Activated naive CD4-positive, alpha-beta T cell treated with anti-CD3 and anti-CD28 coated beads, Interleukin-2, amount 50 U/mL, for 72 hours (primary cell): ENCODE measurements at regions not wholly inside any gene's neighbourhood (a gene's known extent, or its start where the extent isn't known, plus 50 kb on each side); places are given as distances from the start of the nearest gene placed in this dataset.

Experiments used
- ATAC-seq, 2 donors: fragments of 150-1000 bp; cut with Tn5 transposase; 2 replicates each; pipeline ENCODE4 v1.10.0; 2021; ENCODE audit warnings: mild to moderate bottlenecking in 2 of 2, moderate library complexity in 2 of 2
- DNase-seq, 2 donors: peaks; one replicate each; pipeline ENCODE4 v3.0.0; 2021 to 2022; ENCODE audit warnings: low spot score in 2 of 2
- H3K27ac Mint-ChIP-seq, 2 donors: one replicate each; pipeline ENCODE4 v1.8.0; 2022; ENCODE audit warnings: mild to moderate bottlenecking in 2 of 2, mixed read lengths in 2 of 2
- H3K36me3 Mint-ChIP-seq, 2 donors: one replicate each; pipeline ENCODE4 v1.8.0; 2022; ENCODE audit warnings: mixed read lengths in 2 of 2
- H3K9me3 Mint-ChIP-seq, 2 donors: one replicate each; pipeline ENCODE4 v1.8.0; 2022; ENCODE audit warnings: mixed read lengths in 2 of 2

DNA sequence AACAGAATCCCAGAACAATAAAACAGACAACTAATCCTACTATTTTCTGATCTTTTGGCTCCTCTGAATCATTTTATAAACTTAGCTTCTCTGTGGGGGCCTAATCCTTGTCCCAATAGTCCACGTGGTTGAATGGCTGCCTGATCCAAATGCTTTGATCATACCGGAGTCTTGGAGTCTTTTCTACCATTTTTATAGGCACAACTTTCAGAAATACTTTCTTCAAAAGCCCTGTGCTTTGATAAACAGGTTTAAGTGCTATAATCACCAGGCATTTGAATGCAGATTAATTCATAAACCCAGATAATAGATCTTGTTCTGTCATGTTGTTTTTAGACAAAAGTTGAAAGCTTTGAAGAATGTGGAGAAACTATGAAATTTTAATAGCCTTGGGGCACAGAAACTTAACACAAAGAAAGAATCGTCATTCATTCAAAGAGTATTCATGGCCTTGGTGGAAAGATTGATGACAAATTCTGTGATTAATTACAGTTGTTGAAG lies 163.7 kb downstream of the AHR start:
- Mint-ChIP-seq H3K9me3 (peaks cover 11 to 16% of the 10 kb centered on the region in 2 donors), H3K27ac (no peak overlapping the region), H3K36me3 (peaks cover 0 to 10% of the 10 kb centered on the region in 2 donors)
- no peak for ATAC-seq
- no peak for DNase-seq

DNA sequence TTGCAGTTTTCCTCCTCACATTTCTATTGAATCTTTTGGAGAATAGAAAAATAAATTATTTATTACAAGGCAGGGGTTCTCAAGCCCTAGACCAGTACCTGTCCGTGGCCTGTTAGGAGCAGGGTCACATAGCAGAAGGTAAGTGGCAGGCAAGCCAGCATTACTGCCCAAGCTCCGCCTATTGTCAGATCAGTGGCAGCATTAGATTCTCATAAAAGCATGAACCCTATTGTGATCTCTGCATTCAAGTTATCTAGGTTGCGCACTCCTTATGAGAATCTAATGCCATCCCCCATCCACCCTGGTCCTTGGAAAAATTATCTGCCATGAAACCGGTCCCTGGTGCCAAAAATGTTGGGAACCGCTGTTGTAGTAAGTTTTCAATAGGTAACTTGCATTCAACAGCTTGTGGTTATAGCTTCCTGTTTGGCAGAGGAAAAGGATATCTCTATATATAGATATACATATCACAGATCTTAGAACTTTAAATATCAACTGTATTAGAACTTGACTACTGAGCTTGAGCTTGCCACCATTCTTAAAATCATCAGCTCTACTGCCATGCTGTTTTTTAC lies 165.1 kb downstream of the AHR start:
- DNase-seq: no peak
- peaks cover 0 to under 1% of the 10 kb centered on the region in 2 donors for H3K36me3 Mint-ChIP-seq
- H3K27ac Mint-ChIP-seq: no peak overlapping the region
- H3K9me3 Mint-ChIP-seq: peaks cover under 1 to 5% of the 10 kb centered on the region in 2 donors
- ATAC-seq: no peak

DNA sequence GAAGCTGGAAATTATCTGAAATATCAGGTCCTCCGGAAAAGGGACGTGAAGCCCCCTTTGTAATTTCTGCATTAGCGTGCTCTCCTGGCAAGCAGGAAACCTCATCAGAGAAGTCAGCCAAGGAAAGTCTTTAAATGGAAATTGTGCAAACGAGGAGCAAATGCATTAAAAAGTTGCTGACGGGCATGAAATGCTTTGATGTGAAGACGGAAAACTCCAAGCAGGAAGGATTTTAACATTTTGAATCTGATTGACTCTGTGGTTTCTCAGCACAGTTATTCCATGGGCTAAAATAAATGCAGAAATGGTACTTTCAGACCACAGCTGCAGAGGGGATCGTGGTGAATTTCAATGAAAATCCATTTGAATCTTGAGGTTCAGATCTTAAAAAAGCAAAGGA lies 167.8 kb downstream of the AHR start:
- Mint-ChIP-seq H3K27ac (no peak overlapping the region), H3K36me3 (no peaks in the 10 kb centered on the region), H3K9me3 (no peaks in the 10 kb centered on the region)
- DNase-seq (no peak), ATAC-seq (no peak)

DNA sequence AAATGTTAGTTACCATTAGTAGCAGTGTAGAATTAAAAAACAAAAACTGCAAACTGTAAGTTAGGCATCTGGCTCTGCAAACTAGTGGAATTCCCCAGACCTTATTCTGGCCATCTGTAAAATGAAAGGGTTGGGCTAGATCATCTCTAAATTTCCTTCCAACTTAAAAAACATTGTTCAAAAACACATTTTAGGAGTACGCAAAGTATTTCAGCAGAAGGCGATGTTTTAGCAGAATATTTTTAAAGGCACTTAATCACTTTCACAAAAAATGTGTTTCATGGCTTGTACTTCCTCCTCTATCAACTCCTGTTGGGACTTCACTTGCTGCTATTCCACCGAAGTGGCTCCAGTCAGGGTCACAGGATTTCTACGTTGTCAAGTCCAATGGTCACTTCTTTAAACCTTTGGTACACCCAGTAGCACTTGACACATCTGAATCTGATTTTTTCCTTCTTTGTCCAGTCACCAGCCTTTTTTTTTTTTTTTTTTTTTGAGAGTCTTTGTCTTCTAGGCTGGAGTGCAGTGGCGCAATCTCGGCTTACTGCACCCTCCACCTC lies 169.0 kb downstream of the AHR start:
- no peaks in the 10 kb centered on the region for H3K36me3 Mint-ChIP-seq
- H3K9me3 Mint-ChIP-seq: no peaks in the 10 kb centered on the region
- DNase-seq: no peak
- H3K27ac Mint-ChIP-seq: no peak overlapping the region
- no peak for ATAC-seq

DNA sequence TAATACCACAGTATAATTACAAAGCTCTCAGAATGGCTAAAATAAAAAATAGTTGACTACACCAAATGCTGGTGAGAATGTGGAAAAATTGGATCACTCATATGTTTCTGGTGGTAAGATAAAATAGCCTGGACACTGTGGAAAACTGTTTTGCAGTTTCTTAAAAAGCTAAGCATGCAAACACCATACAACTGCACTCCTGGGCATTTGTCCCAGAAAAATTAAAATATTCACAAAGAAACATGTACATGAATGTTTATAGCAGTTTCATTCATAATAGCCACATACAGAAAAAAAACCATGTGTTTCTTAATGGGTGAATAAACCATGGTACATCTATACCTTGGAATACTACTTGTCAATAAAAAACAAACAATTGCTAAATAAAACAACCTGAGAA lies 172.9 kb downstream of the AHR start:
- no peaks in the 10 kb centered on the region for H3K9me3 Mint-ChIP-seq

DNA sequence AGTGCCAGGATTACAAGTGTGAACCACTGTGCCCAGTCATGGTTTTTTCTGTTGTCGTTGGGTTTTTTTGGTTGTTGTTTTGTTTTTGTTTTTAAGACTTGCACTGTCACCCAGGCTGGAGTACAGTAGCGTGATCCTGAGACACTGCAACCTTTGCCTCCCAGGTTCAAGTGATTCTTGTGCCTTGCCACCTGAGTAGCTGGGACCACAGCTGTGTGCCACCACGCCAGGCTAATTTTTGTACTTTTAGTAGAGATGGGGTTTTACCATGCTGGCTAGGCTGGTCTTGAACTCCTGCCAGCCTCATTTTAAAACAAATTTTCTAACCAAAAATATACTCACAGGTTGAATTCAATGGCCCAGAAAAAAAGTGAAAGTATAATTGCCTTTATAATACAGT lies 174.1 kb downstream of the AHR start:
- Mint-ChIP-seq H3K9me3 (no peaks in the 10 kb centered on the region), H3K27ac (no peak overlapping the region), H3K36me3 (no peaks in the 10 kb centered on the region)
- ATAC-seq (no peak), DNase-seq (no peak)

More for the DNA sequence above, 172.9 kb downstream of the AHR start:
- Mint-ChIP-seq H3K27ac (no peak overlapping the region), H3K36me3 (no peaks in the 10 kb centered on the region)
- no peak for DNase-seq
- no peak for ATAC-seq

DNA sequence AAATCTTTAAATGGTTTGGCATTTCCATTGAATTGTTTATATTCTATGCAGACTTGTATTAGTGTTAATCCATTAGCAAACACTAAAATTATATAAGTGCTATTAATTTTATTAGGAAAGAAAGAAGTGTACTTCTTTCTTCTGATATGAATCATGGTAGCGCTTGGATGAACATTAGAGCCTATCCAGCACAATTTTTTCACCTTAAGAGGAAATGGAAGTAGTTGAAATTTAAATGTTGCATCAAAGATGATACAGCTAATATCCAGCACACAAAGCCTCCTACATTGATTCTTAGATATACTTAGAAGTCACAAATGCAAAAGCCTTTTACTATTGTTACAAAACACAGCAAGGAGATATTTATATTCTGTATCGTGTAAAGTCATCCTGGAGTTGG lies 174.5 kb downstream of the AHR start:
- ATAC-seq (no peak), DNase-seq (no peak)
- Mint-ChIP-seq H3K36me3 (no peaks in the 10 kb centered on the region), H3K9me3 (no peaks in the 10 kb centered on the region), H3K27ac (no peak overlapping the region)

DNA sequence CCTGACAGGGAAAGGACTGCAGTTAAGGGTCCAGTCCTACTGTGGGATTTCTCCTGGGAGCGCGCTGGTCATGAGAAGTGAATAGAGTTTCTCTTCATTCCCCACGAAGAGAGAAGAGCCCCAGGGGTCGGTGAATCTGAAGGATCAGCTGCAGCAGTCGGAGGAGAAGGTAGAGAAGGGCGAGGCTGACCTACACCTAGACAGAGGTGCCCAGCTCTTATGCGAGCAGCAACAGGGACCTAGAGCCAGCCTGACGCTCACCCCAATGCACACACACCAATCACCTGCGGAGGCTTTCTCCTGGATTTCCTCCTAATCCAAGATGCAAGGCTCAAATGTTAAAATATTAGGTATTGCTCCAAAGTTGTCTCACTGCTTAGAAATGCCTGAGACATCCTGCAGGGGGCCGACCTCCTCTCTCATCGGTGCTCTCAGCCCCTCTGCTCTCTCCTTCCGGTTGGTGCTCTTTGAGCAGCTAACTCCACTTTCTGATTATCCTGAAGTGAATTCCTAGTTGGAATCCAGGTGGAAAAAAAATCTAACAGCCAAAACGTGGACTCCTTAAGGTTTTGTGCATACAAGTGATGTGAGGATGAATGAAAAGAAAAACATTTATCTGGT lies 176.4 kb downstream of the AHR start:
- Mint-ChIP-seq H3K36me3 (no peaks in the 10 kb centered on the region), H3K9me3 (no peaks in the 10 kb centered on the region), H3K27ac (no peak overlapping the region)
- ATAC-seq: no peak
- no peak for DNase-seq

DNA sequence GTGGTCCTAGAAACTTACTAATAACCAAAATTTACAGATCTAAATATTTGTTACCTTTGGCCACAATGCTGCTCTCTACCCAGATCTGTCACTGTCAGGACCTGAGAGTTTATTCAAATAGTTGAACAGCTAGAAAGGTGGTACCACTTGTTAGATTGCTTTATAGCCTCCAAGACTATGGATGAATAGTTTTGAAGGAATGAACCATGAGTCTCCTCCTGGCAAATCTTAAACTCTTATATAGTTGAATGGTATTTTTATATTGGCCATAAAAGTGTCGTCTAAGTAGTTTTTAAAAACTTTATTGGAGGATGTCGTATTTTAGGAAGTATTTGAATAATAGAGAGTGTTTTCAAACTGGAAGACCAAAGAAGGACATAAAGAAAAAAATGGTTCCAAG lies 178.7 kb downstream of the AHR start:
- H3K36me3 Mint-ChIP-seq: no peaks in the 10 kb centered on the region
- DNase-seq (no peak), ATAC-seq (no peak)
- H3K9me3 Mint-ChIP-seq: no peaks in the 10 kb centered on the region
- H3K27ac Mint-ChIP-seq: no peak overlapping the region

DNA sequence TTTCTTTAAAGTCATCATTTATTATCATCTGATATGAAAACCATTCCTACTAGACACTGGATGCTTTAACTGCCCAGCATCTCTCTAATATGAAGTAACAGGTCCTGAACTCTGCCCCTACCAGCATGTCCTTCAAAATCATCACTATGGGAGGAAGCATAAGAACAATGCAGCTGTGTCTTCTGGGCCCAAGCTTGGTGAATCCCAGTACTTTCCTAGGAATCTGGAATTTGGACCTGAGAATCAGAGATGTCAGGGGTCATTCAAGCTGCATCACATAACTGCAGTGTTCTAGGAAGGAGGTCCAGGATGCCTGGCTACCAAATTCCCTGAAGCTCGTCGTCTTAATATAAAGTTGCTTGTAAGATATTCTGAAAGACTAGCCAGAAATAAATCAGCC lies 182.7 kb downstream of the AHR start:
- no peak for ATAC-seq
- Mint-ChIP-seq H3K36me3 (no peaks in the 10 kb centered on the region), H3K9me3 (no peaks in the 10 kb centered on the region), H3K27ac (no peak overlapping the region)
- no peak for DNase-seq

DNA sequence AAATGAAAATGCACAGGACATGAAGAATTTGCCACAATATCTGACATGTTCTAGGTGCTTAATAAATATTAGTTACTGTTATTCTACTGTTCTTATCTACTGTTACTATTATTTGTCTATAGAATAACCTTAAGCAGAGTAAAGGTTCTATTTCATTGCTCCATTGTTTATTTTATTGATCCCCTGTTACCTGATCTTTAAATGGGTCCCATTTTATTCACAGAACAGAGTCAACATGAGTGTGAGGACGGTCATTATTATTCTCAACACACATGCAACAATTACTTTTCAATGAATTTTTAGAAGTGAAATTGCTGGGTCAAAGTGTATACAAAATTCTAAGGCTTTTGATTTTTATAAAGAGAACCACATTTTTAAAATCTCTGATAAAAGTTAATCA lies 186.9 kb downstream of the AHR start:
- no peak for ATAC-seq
- DNase-seq: no peak
- H3K27ac Mint-ChIP-seq: no peak overlapping the region
- H3K9me3 Mint-ChIP-seq: no peaks in the 10 kb centered on the region
- no peaks in the 10 kb centered on the region for H3K36me3 Mint-ChIP-seq

DNA sequence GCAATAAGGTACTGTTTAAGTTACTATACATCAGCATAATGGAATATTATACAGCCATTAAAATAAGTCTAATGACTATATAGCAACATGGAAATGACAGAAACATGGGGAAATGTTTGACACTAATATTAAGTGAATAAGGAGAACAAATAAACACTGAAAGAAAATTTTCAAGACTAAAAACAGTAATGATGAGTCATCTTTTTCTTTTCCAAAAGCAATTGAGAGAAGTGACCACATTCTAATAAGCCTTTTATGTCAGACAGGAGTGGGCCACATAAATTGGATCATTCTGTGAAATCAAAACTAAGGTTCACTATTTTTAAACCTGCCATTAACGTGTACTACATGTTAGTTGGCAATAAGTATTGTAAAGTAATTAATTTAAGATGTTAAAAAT lies 187.5 kb downstream of the AHR start:
- Mint-ChIP-seq H3K27ac (no peak overlapping the region), H3K9me3 (no peaks in the 10 kb centered on the region), H3K36me3 (no peaks in the 10 kb centered on the region)
- no peak for ATAC-seq
- no peak for DNase-seq

DNA sequence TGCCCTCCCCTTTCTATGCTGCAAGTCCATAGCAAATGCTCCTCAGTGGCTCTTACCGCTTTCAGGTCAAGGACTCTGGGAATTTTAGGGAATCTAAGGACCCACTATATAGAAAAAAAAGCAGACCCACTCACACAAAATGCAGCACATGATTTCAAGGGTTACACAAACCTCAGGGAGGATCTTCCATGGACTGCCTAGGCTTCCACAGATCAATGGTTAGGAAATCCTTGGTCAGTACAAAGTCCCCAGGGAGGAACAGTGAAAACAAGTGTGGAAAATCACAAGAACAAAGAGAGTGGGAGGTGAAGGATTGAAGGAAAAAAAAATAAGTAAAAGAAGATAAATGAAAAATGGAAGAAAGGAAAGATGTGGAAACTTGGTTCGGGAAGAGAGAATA lies 188.4 kb downstream of the AHR start:
- ATAC-seq (no peak), DNase-seq (no peak)
- no peak overlapping the region for H3K27ac Mint-ChIP-seq
- no peaks in the 10 kb centered on the region for H3K36me3 Mint-ChIP-seq
- no peaks in the 10 kb centered on the region for H3K9me3 Mint-ChIP-seq

DNA sequence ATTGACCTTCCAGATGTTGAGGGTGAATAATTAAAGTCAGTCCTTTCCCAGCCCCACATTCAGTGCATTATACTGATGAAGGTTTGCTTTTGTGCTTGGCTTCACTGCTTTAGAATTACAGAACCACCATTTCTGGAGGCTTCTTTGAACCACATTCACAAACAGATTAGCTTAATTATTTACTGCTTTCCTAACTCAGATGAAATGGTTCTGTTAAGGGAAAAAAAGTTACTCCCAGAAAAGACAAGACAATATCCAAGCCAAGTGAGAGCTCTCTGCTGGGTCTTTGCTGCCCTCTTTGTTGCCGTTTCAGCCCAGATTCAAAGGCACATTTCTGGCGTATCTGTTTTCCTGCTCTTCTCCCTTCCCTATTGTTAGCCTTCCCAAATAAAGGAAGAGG lies 188.9 kb downstream of the AHR start:
- DNase-seq (no peak), ATAC-seq (no peak)
- H3K27ac Mint-ChIP-seq: no peak overlapping the region
- no peaks in the 10 kb centered on the region for H3K36me3 Mint-ChIP-seq
- H3K9me3 Mint-ChIP-seq: no peaks in the 10 kb centered on the region

DNA sequence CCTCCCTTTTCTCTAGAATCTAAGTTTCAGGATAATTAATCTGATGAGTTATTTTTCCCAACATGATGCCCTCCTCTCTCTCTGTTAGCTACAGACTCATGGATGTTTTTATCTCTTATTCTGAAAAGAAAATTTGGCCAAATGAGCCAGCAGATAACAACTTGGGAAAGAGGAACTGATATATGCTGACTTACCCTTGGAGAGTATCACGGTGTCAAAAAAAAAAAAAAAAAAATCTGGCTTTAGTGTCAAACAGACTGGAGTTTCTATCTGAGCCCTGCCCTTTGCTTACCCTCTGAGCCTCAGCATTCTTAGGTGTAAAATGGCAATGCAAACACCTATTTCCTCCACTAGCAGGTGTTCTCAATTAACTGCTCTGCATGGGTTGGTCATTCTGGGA lies 190.4 kb downstream of the AHR start:
- Mint-ChIP-seq H3K27ac (no peak overlapping the region), H3K9me3 (no peaks in the 10 kb centered on the region), H3K36me3 (no peaks in the 10 kb centered on the region)
- DNase-seq (no peak), ATAC-seq (no peak)

DNA sequence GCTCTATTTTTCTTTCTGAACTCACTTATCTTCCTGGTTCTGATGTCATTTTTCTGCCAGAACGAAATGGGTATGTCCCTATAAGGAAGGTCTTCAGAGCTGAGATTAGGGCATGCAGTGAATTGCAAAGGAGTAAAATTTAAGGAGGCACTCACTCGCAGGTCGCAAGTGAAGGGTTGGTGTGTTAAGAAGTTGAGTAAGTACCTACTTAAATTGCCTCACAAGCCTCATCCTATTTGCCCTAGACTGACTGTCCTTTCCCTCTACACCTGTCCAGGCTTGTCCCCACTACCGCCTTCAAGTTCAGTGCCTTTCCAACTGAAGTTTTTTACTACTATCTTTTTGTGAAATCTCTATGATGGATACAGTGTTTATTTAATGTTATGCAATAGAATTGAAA lies 191.5 kb downstream of the AHR start:
- no peaks in the 10 kb centered on the region for H3K36me3 Mint-ChIP-seq
- H3K27ac Mint-ChIP-seq: no peak overlapping the region
- ATAC-seq: no peak
- H3K9me3 Mint-ChIP-seq: no peaks in the 10 kb centered on the region
- DNase-seq: no peak

DNA sequence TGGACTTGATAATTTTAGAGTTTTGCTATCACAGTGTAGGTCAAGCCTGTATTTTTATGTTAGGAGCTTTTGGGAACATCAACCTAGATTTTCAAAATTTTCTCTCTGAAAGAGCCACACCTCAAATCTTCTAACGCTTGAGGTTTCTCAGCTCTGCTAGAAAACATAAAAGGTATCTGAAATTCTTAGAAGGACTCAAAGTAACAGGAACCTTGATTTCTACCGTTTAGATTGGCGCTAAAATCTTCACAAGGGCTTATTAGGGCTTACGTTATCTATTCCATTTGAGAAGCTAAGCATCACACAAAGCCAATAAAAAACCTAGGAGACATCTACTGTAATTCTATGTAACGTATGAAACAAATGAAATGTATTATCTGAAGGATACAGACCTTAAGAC lies 192.4 kb downstream of the AHR start:
- ATAC-seq (no peak), DNase-seq (no peak)
- Mint-ChIP-seq H3K9me3 (no peaks in the 10 kb centered on the region), H3K27ac (no peak overlapping the region), H3K36me3 (no peaks in the 10 kb centered on the region)

DNA sequence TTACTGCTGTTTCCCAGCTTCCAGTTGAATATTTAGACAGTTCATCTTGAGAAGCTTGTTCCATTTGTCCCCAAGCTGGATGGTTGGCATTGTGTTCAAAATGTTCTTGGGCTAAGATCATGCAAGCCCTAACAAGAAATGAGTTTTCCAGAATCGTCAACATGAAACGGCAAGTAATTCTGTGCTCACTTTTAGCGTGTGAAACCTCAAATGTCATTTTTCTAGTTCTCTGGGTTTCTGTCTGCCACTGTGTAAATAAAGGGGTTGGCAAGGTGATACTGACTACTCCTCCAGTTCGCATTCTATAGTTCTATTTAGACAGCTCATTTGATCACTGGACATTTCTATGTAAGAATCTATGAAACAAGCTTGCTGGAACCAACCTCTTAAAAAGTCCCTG lies 194.0 kb downstream of the AHR start:
- Mint-ChIP-seq H3K36me3 (no peaks in the 10 kb centered on the region), H3K27ac (peak overlapping the region in 1 of 2 donors; percentile 8), H3K9me3 (no peaks in the 10 kb centered on the region)
- DNase-seq (no peak), ATAC-seq (peak in 1 of 2 donors; percentile 84)
